CD4-positive, alpha-beta T cell treated with Interleukin-10 for 1 hour (primary cell): ENCODE measurements at regions not wholly inside any gene's neighbourhood (a gene's known extent, or its start where the extent isn't known, plus 50 kb on each side); places are given as distances from the start of the nearest gene placed in this dataset.
"Not testable (repeated sequence)": the region's sequence is repeated elsewhere in the genome, so short reads cannot be mapped to it uniquely, and the experiment has no call there.

ENCODE experiments used
- DNase-seq: peaks from one replicate; pipeline ENCODE4 v3.0.0-alpha.2; 2020

GRCh38 chr4:60723796-60724195, 476.3 kb upstream of the ADGRL3 start:
- DNase-seq: no peak

- no peak for DNase-seq
These were observed 475.5 kb upstream of the ADGRL3 start for GRCh38 chr4:60724623-60725022.

GRCh38 chr4:60726779-60727178, 473.3 kb upstream of the ADGRL3 start:
- DNase-seq: no peak

- no peak for DNase-seq
These were observed 470.9 kb upstream of the ADGRL3 start for GRCh38 chr4:60729194-60729593.

- not testable (repeated sequence) for DNase-seq
These were observed 470.4 kb upstream of the ADGRL3 start for GRCh38 chr4:60729764-60730163.

- no peak for DNase-seq
These were observed 462.3 kb upstream of the ADGRL3 start for GRCh38 chr4:60737858-60738257.

GRCh38 chr4:60743654-60744053, 456.5 kb upstream of the ADGRL3 start:
- DNase-seq: no peak

GRCh38 chr4:60744767-60745166, 455.4 kb upstream of the ADGRL3 start:
- DNase-seq: no peak

- DNase-seq: no peak
These were observed 454.1 kb upstream of the ADGRL3 start for GRCh38 chr4:60745800-60746571.

GRCh38 chr4:60750962-60751361, 449.2 kb upstream of the ADGRL3 start:
- DNase-seq: no peak

GRCh38 chr4:60757986-60758680, 442.0 kb upstream of the ADGRL3 start:
- no peak for DNase-seq

GRCh38 chr4:60759518-60760245, 440.4 kb upstream of the ADGRL3 start:
- DNase-seq: no peak

- no peak for DNase-seq
These were observed 419.3 kb upstream of the ADGRL3 start for GRCh38 chr4:60780874-60781273.

GRCh38 chr4:60790608-60791007, 409.5 kb upstream of the ADGRL3 start:
- no peak for DNase-seq

- DNase-seq: no peak
These were observed 405.8 kb upstream of the ADGRL3 start for GRCh38 chr4:60794372-60794771.

- DNase-seq: no peak
These were observed 400.9 kb upstream of the ADGRL3 start for GRCh38 chr4:60799214-60799613.

- DNase-seq: no peak
These were observed 399.4 kb upstream of the ADGRL3 start for GRCh38 chr4:60800701-60801100.

GRCh38 chr4:60805500-60806313, 394.4 kb upstream of the ADGRL3 start:
- no peak for DNase-seq

- DNase-seq: no peak
These were observed 391.2 kb upstream of the ADGRL3 start for GRCh38 chr4:60808726-60809485.

GRCh38 chr4:60809486-60809800, 390.7 kb upstream of the ADGRL3 start:
- DNase-seq: no peak

GRCh38 chr4:60812811-60813210, 387.3 kb upstream of the ADGRL3 start:
- no peak for DNase-seq

GRCh38 chr4:60814549-60814948, 385.6 kb upstream of the ADGRL3 start:
- no peak for DNase-seq
